ENCODE measurements at regions not wholly inside any gene's neighbourhood (a gene's known extent, or its start where the extent isn't known, plus 50 kb on each side); places are given as distances from the start of the nearest gene placed in this dataset.

GRCh38 chr4:66429276-66429675, 759.0 kb upstream of the EPHA5 start:
- intact Hi-C loops (cut with DNase I), result no loop called here
- no peak for TF ChIP-seq POLR2A (IDR thresholded peaks at IDR 0.05)
- Histone ChIP-seq H3K4me3 (no peak overlapping the region), H3K27me3 (no peaks in the 10 kb centered on the region), H3K27ac (no peak overlapping the region), H3K4me1 (ENCODE audit: insufficient read depth) (no peaks in the 10 kb centered on the region), H3K36me3 (no peaks in the 10 kb centered on the region), H3K9me3 (no peaks in the 10 kb centered on the region)
- no peak for DNase-seq
- 29 to 47% (median 38%) methylated on average over 1 of the region's 1 CpG for WGBS, 3 donors

GRCh38 chr4:66416425-66416824, 746.1 kb upstream of the EPHA5 start:
- 61 to 71% (median 64%) methylated on average over 4 of the region's 4 CpGs for WGBS, 3 donors
- TF ChIP-seq CTCF (IDR thresholded peaks at IDR 0.05) (no peak), POLR2A (IDR thresholded peaks at IDR 0.05) (no peak), EP300 (IDR thresholded peaks at IDR 0.05) (no peak)
- Histone ChIP-seq H3K36me3 (no peaks in the 10 kb centered on the region), H3K27me3 (no peaks in the 10 kb centered on the region), H3K9me3 (no peaks in the 10 kb centered on the region), H3K4me1 (ENCODE audit: insufficient read depth) (no peaks in the 10 kb centered on the region), H3K4me3 (no peak overlapping the region), H3K27ac (no peak overlapping the region)
- intact Hi-C loops (cut with DNase I), result no loop called here
- no peak for DNase-seq

- Histone ChIP-seq H3K4me3 (no peak overlapping the region), H3K27me3 (no peaks in the 10 kb centered on the region), H3K27ac (no peak overlapping the region), H3K36me3 (no peaks in the 10 kb centered on the region), H3K9me3 (no peaks in the 10 kb centered on the region), H3K4me1 (ENCODE audit: insufficient read depth) (no peaks in the 10 kb centered on the region)
- intact Hi-C loops (cut with DNase I), result no loop called here
- no peak for DNase-seq
- 59 to 67% (median 61%) methylated on average over 5 of the region's 5 CpGs for WGBS, 3 donors
- TF ChIP-seq POLR2A (IDR thresholded peaks at IDR 0.05) (no peak), EP300 (IDR thresholded peaks at IDR 0.05) (no peak), CTCF (IDR thresholded peaks at IDR 0.05) (no peak)
These were observed 733.9 kb upstream of the EPHA5 start for GRCh38 chr4:66404141-66404540.

GRCh38 chr4:66376921-66377320, 706.6 kb upstream of the EPHA5 start:
- intact Hi-C loops (cut with DNase I), result no loop called here
- Histone ChIP-seq H3K4me1 (ENCODE audit: insufficient read depth) (no peaks in the 10 kb centered on the region), H3K4me3 (no peak overlapping the region), H3K27ac (no peak overlapping the region), H3K9me3 (no peaks in the 10 kb centered on the region), H3K36me3 (no peaks in the 10 kb centered on the region), H3K27me3 (no peaks in the 10 kb centered on the region)
- no peak for DNase-seq
- no peak for TF ChIP-seq CTCF (IDR thresholded peaks at IDR 0.05)
- no peak for TF ChIP-seq POLR2A (IDR thresholded peaks at IDR 0.05)
- no peak for TF ChIP-seq EP300 (IDR thresholded peaks at IDR 0.05)
- WGBS, 3 donors, result 9 to 22% (median 11%) methylated on average over 1 of the region's 1 CpG

GRCh38 chr4:66376396-66376795, 706.1 kb upstream of the EPHA5 start:
- no peak for DNase-seq
- no peak for TF ChIP-seq POLR2A (IDR thresholded peaks at IDR 0.05)
- Histone ChIP-seq H3K36me3 (no peaks in the 10 kb centered on the region), H3K4me1 (ENCODE audit: insufficient read depth) (no peaks in the 10 kb centered on the region), H3K27me3 (no peaks in the 10 kb centered on the region), H3K4me3 (no peak overlapping the region), H3K9me3 (no peaks in the 10 kb centered on the region), H3K27ac (no peak overlapping the region)
- intact Hi-C loops (cut with DNase I), result no loop called here

- Histone ChIP-seq H3K4me3 (no peak overlapping the region), H3K9me3 (no peaks in the 10 kb centered on the region), H3K27me3 (no peaks in the 10 kb centered on the region), H3K36me3 (no peaks in the 10 kb centered on the region), H3K27ac (no peak overlapping the region), H3K4me1 (ENCODE audit: insufficient read depth) (no peaks in the 10 kb centered on the region)
- TF ChIP-seq POLR2A (IDR thresholded peaks at IDR 0.05) (no peak), CTCF (IDR thresholded peaks at IDR 0.05) (no peak), EP300 (IDR thresholded peaks at IDR 0.05) (no peak)
- DNase-seq, result no peak
- intact Hi-C loops (cut with DNase I), result no loop called here
These were observed 703.0 kb upstream of the EPHA5 start for GRCh38 chr4:66373268-66373667.

Measured in ovary (tissue), 7 donors.